ENCODE measurements at regions not wholly inside any gene's neighbourhood (a gene's known extent, or its start where the extent isn't known, plus 50 kb on each side); places are given as distances from the start of the nearest gene placed in this dataset.

DNA sequence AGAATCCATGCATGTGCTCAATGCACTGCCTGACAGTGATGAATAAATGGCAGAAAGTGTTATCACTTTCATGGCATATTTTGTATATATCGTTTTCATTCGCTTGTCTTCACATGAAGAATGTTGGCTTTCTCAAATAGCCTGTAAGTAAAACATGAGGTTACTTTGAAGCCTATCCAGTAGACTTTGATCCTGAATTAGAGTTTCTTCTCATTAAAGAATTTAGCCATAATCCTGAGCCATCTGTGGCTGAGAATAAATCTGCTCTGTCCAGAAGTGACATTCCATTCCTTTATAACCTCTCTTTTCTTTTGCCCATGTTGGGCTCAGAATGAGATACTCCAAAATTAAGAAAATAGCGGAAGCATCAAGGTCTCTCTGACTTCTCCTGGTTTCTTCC is 1071.7 kb upstream of the TENM4 start:
- TF ChIP-seq, protein P1, sequence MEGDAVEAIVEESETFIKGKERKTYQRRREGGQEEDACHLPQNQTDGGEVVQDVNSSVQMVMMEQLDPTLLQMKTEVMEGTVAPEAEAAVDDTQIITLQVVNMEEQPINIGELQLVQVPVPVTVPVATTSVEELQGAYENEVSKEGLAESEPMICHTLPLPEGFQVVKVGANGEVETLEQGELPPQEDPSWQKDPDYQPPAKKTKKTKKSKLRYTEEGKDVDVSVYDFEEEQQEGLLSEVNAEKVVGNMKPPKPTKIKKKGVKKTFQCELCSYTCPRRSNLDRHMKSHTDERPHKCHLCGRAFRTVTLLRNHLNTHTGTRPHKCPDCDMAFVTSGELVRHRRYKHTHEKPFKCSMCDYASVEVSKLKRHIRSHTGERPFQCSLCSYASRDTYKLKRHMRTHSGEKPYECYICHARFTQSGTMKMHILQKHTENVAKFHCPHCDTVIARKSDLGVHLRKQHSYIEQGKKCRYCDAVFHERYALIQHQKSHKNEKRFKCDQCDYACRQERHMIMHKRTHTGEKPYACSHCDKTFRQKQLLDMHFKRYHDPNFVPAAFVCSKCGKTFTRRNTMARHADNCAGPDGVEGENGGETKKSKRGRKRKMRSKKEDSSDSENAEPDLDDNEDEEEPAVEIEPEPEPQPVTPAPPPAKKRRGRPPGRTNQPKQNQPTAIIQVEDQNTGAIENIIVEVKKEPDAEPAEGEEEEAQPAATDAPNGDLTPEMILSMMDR (IDR thresholded peaks at IDR 0.05; ENCODE audit: low read length): no peak
- TF ChIP-seq EZH2 (IDR thresholded peaks at IDR 0.05; ENCODE audit: borderline replicate concordance, low read length): no peak

Measured in OCI-LY1 (cell line).